ENCODE measurements at regions not wholly inside any gene's neighbourhood (a gene's known extent, or its start where the extent isn't known, plus 50 kb on each side); places are given as distances from the start of the nearest gene placed in this dataset.
"Not testable (repeated sequence)": the region's sequence is repeated elsewhere in the genome, so short reads cannot be mapped to it uniquely, and the experiment has no call there.

- no peak for DNase-seq
These were observed 278.8 kb downstream of the RND3 start for GRCh38 chr2:150208689-150209088.

- DNase-seq, result no peak
These were observed 279.5 kb downstream of the RND3 start for GRCh38 chr2:150207979-150208378.

GRCh38 chr2:150204451-150204850 is 283.0 kb downstream of the RND3 start:
- DNase-seq, result no peak

GRCh38 chr2:150194816-150195215 is 292.7 kb downstream of the RND3 start:
- not testable (repeated sequence) for DNase-seq

- no peak for DNase-seq
These were observed 294.8 kb downstream of the RND3 start for GRCh38 chr2:150192701-150193100.

GRCh38 chr2:150191349-150191748 is 296.1 kb downstream of the RND3 start:
- no peak for DNase-seq

GRCh38 chr2:150190546-150190945 is 296.9 kb downstream of the RND3 start:
- DNase-seq, result no peak

GRCh38 chr2:150188800-150189199 is 298.7 kb downstream of the RND3 start:
- DNase-seq, result no peak

GRCh38 chr2:150188177-150188576 is 299.3 kb downstream of the RND3 start:
- DNase-seq, result no peak

- DNase-seq, result no peak
These were observed 304.8 kb downstream of the RND3 start for GRCh38 chr2:150182566-150183235.

GRCh38 chr2:150178591-150178990 is 308.9 kb downstream of the RND3 start:
- no peak for DNase-seq

GRCh38 chr2:150174971-150175421 is 312.5 kb downstream of the RND3 start:
- no peak for DNase-seq

- no peak for DNase-seq
These were observed 313.2 kb downstream of the RND3 start for GRCh38 chr2:150174056-150174805.

- DNase-seq, result no peak
These were observed 316.4 kb downstream of the RND3 start for GRCh38 chr2:150171065-150171548.

GRCh38 chr2:150169237-150169629 is 318.2 kb downstream of the RND3 start:
- no peak for DNase-seq

GRCh38 chr2:150168595-150169236 is 318.8 kb downstream of the RND3 start:
- no peak for DNase-seq

GRCh38 chr2:150167711-150168110 is 319.8 kb downstream of the RND3 start:
- DNase-seq, result no peak

- DNase-seq, result no peak
These were observed 321.0 kb downstream of the RND3 start for GRCh38 chr2:150166313-150167051.

GRCh38 chr2:150165988-150166312 is 321.5 kb downstream of the RND3 start:
- DNase-seq, result no peak

- no peak for DNase-seq
These were observed 322.0 kb downstream of the RND3 start for GRCh38 chr2:150165442-150165841.

- DNase-seq, result no peak
These were observed 325.1 kb downstream of the RND3 start for GRCh38 chr2:150162241-150162942.

GRCh38 chr2:150160058-150160457 is 327.4 kb downstream of the RND3 start:
- no peak for DNase-seq

All from right kidney (tissue), 1 donor.